ENCODE measurements at regions not wholly inside any gene's neighbourhood (a gene's known extent, or its start where the extent isn't known, plus 50 kb on each side); places are given as distances from the start of the nearest gene placed in this dataset.
A peak's percentile ranks its signal among the peaks of the same experiment; 100 is the strongest.

DNA sequence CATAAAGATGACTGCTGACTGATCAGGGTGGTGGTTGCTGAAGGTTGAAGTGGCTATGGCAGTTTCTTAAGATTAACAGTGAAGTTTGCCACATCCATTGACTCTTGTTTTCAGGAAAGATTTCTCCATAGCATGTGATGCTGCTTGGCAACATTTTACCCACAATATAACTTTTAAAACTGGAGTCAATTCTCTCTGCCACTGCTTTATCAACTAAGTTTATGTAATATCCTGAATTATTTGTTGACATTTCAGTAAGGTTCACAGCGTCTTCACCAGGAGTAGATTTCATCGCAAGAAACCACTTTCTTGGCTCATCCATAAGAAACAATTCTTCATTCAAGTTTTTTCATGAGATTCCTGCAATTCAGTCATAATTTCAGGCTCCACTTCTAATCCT is 166.5 kb upstream of the SPRY1 start:
- peaks cover 62% of the 10 kb centered on the region for H3K36me3 Mint-ChIP-seq (ENCODE audit: low read depth)
- intact Hi-C loops (cut with DNase I, micrococcal nuclease) = no loop called here
- POLR2A ChIA-PET = no interaction called here

GRCh38 chr4:123232439-123232838 is 164.2 kb upstream of the SPRY1 start:
- ATAC-seq (ENCODE audit: poor library complexity) (no peak), DNase-seq (peak in 2 of 14 experiments; percentile 3 to 16)
- Histone ChIP-seq H3K27me3 (ENCODE audit: control insufficient read depth in 1 of 2, insufficient read depth in 2 of 2, low read length in 2 of 2) (no peaks in the 10 kb centered on the region), H3K4me1 (ENCODE audit: insufficient read depth, low read length) (no peaks in the 10 kb centered on the region), H3K4me3 (ENCODE audit: low read length) (no peak overlapping the region), H3K36me3 (ENCODE audit: insufficient read depth, low read length) (no peaks in the 10 kb centered on the region), H3K9me3 (ENCODE audit: control insufficient read depth in 1 of 2, insufficient read depth in 1 of 2, low read length in 2 of 2) (no peaks in the 10 kb centered on the region), H3K27ac (ENCODE audit: low read depth in 1 of 2, low read length in 2 of 2) (no peak overlapping the region)
- Mint-ChIP-seq H3K27me3 (no peaks in the 10 kb centered on the region), H3K9me3 (peaks cover 3% of the 10 kb centered on the region), H3K27ac (no peak overlapping the region), H3K36me3 (ENCODE audit: low read depth) (peaks cover 60% of the 10 kb centered on the region), H3K4me1 (ENCODE audit: low read depth) (no peaks in the 10 kb centered on the region), H3K4me3 (no peak overlapping the region)
- intact Hi-C loops (cut with DNase I, micrococcal nuclease) = no loop called here
- ChIA-PET CTCF (no interaction called here), POLR2A (no interaction called here)
- TF ChIP-seq, protein P1, sequence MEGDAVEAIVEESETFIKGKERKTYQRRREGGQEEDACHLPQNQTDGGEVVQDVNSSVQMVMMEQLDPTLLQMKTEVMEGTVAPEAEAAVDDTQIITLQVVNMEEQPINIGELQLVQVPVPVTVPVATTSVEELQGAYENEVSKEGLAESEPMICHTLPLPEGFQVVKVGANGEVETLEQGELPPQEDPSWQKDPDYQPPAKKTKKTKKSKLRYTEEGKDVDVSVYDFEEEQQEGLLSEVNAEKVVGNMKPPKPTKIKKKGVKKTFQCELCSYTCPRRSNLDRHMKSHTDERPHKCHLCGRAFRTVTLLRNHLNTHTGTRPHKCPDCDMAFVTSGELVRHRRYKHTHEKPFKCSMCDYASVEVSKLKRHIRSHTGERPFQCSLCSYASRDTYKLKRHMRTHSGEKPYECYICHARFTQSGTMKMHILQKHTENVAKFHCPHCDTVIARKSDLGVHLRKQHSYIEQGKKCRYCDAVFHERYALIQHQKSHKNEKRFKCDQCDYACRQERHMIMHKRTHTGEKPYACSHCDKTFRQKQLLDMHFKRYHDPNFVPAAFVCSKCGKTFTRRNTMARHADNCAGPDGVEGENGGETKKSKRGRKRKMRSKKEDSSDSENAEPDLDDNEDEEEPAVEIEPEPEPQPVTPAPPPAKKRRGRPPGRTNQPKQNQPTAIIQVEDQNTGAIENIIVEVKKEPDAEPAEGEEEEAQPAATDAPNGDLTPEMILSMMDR (IDR thresholded peaks at IDR 0.05) = no peak

More for the DNA sequence above, 166.5 kb upstream of the SPRY1 start:
- CTCF ChIA-PET = no interaction called here
- H3K9me3 ChIP-seq (ENCODE audit: control insufficient read depth in 1 of 2, insufficient read depth in 1 of 2, low read length in 2 of 2) = no peaks in the 10 kb centered on the region
- DNase-seq = no peak
- TF ChIP-seq, protein P1 (IDR thresholded peaks at IDR 0.05) = no peak
- no peak overlapping the region for H3K4me3 Mint-ChIP-seq
- no peaks in the 10 kb centered on the region for H3K27me3 ChIP-seq (ENCODE audit: control insufficient read depth in 1 of 2, insufficient read depth in 2 of 2, low read length in 2 of 2)
- H3K9me3 Mint-ChIP-seq = no peaks in the 10 kb centered on the region
- no peak overlapping the region for H3K27ac Mint-ChIP-seq
- H3K4me3 ChIP-seq (ENCODE audit: low read length) = no peak overlapping the region
- H3K4me1 Mint-ChIP-seq (ENCODE audit: low read depth) = no peaks in the 10 kb centered on the region
- H3K27me3 Mint-ChIP-seq = no peaks in the 10 kb centered on the region
- no peaks in the 10 kb centered on the region for H3K36me3 ChIP-seq (ENCODE audit: insufficient read depth, low read length)
- H3K27ac ChIP-seq (ENCODE audit: low read depth in 1 of 2, low read length in 2 of 2) = no peak overlapping the region
- no peaks in the 10 kb centered on the region for H3K4me1 ChIP-seq (ENCODE audit: insufficient read depth, low read length)
- no peak for ATAC-seq (ENCODE audit: poor library complexity)

- Mint-ChIP-seq H3K27ac (no peak overlapping the region), H3K27me3 (no peaks in the 10 kb centered on the region), H3K36me3 (ENCODE audit: low read depth) (peaks cover 51% of the 10 kb centered on the region), H3K4me3 (no peak overlapping the region), H3K4me1 (ENCODE audit: low read depth) (no peaks in the 10 kb centered on the region), H3K9me3 (peaks cover 3% of the 10 kb centered on the region)
- no peak for ATAC-seq (ENCODE audit: poor library complexity)
- ChIA-PET CTCF (no interaction called here), POLR2A (no interaction called here)
- Histone ChIP-seq H3K9me3 (ENCODE audit: control insufficient read depth in 1 of 2, insufficient read depth in 1 of 2, low read length in 2 of 2) (peaks cover 0 to 6% of the 10 kb centered on the region in 2 experiments), H3K27ac (ENCODE audit: low read depth in 1 of 2, low read length in 2 of 2) (no peak overlapping the region), H3K36me3 (ENCODE audit: insufficient read depth, low read length) (no peaks in the 10 kb centered on the region), H3K4me3 (ENCODE audit: low read length) (no peak overlapping the region), H3K4me1 (ENCODE audit: insufficient read depth, low read length) (no peaks in the 10 kb centered on the region), H3K27me3 (ENCODE audit: control insufficient read depth in 1 of 2, insufficient read depth in 2 of 2, low read length in 2 of 2) (no peaks in the 10 kb centered on the region)
- intact Hi-C loops (cut with DNase I, micrococcal nuclease) = no loop called here
- DNase-seq = no peak
- TF ChIP-seq, protein P1 (IDR thresholded peaks at IDR 0.05) = no peak
These were observed 163.3 kb upstream of the SPRY1 start for GRCh38 chr4:123233136-123233768.
